ENCODE measurements at regions not wholly inside any gene's neighbourhood (a gene's known extent, or its start where the extent isn't known, plus 50 kb on each side); places are given as distances from the start of the nearest gene placed in this dataset.

GRCh38 chr6:159541296-159541695, 151.7 kb downstream of the SOD2 start:
- TF ChIP-seq CTCF (IDR thresholded peaks at IDR 0.05) (no peak), POLR2A (IDR thresholded peaks at IDR 0.05) (no peak)
